ENCODE measurements at regions not wholly inside any gene's neighbourhood (a gene's known extent, or its start where the extent isn't known, plus 50 kb on each side); places are given as distances from the start of the nearest gene placed in this dataset.

- DNase-seq (ENCODE audit: low spot score), result no peak
Measured at GRCh38 chr10:3902054-3902808, 117.2 kb upstream of the KLF6 start.

DNA sequence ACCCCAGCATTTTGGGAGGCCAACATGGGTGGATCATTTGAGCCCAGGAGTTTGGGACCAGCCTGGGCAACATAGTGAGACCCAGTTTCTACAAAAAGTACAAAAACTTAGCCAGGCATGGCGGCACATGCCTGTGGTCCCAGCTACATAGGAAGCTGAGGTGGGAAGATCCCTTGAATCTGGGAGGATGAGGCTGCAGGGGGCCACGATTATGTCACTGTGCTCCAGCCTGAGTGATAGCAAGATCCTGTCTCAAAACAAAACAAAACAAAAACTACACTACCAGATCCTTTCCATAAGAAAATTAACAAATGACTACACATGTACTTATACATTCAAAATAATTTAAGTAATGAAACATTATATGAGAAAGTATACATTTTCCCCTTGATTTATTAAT lies 116.4 kb upstream of the KLF6 start:
- DNase-seq (ENCODE audit: low spot score), result no peak

GRCh38 chr10:3900391-3900790 lies 115.4 kb upstream of the KLF6 start:
- DNase-seq (ENCODE audit: low spot score), result no peak

DNA sequence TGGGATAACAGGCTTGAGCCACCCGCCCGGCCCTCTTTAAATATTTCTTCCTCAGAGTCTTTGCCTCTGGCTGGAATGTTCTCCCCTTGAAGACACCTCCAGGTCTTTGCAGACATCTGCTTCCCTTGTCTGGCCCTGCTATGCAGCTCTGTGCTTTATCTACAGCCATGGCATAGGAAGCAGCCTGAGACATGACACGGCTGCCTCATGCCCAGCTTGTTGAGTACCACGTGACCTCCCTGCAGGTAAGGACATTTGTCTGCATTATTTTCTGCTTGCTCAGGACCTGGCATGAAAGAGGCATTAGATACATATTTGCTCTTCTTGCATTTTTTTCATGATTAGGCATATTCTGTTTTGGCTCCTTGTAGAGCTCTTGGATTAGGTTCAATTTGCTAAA lies 113.8 kb upstream of the KLF6 start:
- no peak for DNase-seq (ENCODE audit: low spot score)

DNA sequence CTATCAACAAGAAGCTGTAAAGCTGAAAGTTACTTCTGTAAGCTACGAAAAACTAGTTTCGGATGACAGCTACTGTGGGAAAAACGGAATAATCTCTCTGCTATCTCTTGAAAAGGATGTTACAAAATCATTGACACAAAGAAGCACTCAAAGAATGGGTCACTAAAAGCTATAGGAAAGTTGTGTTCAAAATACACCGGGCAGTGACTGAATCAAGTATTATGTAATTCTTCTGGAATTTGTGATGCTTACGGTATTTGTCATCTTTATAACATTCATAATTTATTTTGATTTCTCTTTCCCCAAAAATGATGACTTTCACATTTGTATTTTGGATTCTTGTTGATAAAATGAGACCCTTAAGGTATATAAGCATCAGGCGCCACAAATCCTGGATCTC lies 112.1 kb upstream of the KLF6 start:
- peak; percentile 28 for DNase-seq (ENCODE audit: low spot score)

GRCh38 chr10:3896161-3896560 lies 111.2 kb upstream of the KLF6 start:
- no peak for DNase-seq (ENCODE audit: low spot score)

GRCh38 chr10:3895045-3895631 lies 110.1 kb upstream of the KLF6 start:
- DNase-seq (ENCODE audit: low spot score), result no peak

GRCh38 chr10:3893901-3894563 lies 109.0 kb upstream of the KLF6 start:
- no peak for DNase-seq (ENCODE audit: low spot score)

DNA sequence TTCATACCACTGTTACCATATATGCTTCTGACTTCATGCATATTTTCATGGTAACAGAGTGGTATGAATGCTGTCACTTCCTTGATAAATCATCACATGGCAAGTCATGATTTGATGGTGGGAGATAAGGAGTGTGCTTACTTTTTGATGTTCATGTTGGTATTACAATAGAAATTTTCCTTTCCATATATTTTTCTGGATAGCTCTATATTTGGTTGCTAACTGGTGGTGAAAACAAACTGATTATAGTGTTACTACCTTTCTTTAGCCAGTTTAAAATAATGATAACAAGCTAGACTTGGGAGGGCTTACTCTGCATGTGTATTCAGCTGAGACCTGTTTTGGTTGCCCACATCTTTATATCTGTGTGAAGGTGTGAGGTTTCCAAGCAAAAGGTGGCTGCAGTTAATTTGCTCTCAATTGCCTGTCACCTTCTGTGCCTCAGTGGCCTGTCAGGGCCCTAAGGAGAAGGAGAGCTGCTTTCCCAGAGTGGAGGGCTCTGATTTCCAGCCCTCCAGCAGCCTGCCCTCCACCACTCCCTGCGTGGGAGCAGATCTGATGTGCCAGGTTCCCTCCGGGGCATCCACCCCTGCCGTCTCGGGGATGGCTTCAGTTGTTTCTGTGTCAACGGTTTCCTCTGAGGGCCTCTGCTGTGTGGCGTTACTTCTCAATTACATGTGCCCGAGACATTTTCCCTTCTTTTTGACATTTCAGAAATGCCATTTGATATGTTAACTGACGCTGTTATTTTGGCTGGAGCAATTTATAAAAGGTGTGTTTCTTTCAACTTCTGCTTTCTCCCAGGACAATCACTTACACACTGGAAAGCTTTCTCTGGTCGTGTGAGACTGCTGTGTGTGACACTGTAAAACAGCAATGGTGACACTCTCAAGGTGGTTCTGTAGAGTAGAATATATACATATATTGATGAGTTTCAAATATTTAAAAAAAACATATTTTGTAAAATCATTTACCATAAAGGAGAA lies 107.7 kb upstream of the KLF6 start:
- peak; percentile 14 for DNase-seq (ENCODE audit: low spot score)

GRCh38 chr10:3891396-3891795 lies 106.4 kb upstream of the KLF6 start:
- no peak for DNase-seq (ENCODE audit: low spot score)

DNA sequence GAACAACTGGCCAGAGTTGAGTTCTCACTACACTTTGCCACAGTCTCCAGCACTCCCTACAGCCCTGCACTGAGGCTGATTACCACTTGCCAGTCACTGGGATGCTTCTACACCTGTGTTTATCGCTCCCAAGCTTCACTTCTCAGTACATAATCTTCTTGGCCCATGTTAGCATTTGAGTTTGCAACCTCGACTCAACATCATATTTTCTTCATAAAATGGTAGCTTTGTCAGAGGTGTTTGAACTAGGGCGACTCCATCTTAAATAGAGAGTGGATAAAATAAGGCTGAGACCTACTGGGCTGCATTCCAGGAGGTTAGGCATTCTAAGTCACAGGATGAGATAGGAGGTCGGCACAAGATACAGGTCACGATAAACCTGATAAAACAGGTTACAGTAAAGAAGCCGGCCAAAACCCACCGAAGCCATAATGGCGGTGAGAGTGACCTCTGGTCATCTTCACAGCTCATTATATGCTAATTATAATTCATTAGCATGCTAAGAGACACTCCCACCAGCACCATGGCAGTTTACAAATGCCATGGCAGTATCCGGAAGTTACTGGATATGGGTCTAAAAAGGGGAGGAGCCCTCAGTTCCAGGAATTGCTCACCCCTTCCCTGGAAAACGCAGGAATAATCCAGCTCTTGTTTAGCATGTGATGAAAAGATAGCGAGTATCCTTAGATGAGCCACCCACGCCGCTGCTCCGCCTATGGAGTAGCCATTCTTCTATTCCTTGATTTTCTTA lies 105.8 kb upstream of the KLF6 start:
- DNase-seq (ENCODE audit: low spot score), result no peak

GRCh38 chr10:3889961-3890522 lies 105.0 kb upstream of the KLF6 start:
- no peak for DNase-seq (ENCODE audit: low spot score)

- DNase-seq (ENCODE audit: low spot score), result peak; percentile 20
Measured at GRCh38 chr10:3887885-3888476, 103.0 kb upstream of the KLF6 start.

- no peak for DNase-seq (ENCODE audit: low spot score)
Measured at GRCh38 chr10:3887404-3887803, 102.4 kb upstream of the KLF6 start.

- DNase-seq (ENCODE audit: low spot score), result no peak
Measured at GRCh38 chr10:3886641-3887251, 101.7 kb upstream of the KLF6 start.

DNA sequence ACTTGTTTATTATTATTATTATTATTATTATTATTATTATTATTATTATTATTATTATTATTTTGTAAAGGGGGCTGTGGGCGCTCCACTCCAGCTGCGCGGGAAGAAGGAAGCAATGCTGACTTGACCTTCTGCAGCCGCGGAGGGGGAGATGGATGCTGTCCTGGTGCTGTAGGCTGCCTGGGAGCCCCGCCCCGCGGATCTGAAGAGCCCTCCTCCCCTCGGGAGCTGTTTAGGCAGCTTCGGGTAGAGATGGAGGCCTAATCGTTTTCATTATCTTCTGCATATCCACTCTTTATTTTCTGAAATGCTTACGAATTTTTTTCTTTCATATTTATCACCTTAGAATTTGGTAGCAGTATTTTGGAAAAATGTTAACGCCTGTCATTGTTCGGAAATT lies 101.2 kb upstream of the KLF6 start:
- no peak for DNase-seq (ENCODE audit: low spot score)

DNA sequence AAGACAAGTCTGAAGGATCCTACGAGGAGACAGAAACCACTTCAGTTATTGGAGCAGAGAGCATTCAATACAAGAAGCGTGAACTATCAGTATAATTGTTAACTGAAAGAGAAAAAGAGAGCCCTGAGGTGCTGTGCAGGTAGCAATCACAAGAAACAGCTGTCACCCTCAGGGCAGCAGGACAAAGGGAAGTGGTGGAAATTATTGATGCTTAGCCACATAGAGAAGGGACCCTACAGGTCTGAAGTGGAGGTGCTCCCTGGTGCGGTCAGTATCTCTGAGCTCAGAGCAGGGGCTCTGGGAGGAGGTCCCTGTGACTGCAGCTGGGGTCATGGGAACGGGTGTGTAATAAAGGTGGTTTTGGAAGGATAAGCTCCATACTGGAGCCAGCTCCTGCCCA lies 97.8 kb upstream of the KLF6 start:
- DNase-seq (ENCODE audit: low spot score), result no peak

GRCh38 chr10:3881622-3882021 lies 96.6 kb upstream of the KLF6 start:
- no peak for DNase-seq (ENCODE audit: low spot score)

DNA sequence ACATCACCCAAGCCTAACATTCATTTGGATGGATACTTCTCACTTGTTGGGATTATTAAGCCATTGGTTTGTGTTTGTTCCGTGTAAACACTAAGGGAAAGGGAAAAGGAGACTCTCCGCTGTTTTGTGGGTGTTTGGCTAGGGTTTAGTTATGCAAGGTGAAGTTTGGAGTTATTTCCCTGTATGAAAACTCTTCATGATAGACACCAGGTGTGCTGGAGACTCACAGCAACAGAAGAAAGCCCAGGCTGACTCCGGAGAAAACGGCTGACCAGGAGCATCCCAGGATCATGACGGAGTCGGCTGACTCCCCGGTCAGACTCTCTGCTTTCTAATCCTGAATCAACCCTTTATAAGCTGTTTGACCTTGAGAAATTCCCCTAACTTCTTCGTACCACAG lies 94.1 kb upstream of the KLF6 start:
- DNase-seq (ENCODE audit: low spot score), result no peak

All from RKO (cell line).